Uterus (tissue), 2 donors: ENCODE measurements at regions not wholly inside any gene's neighbourhood (a gene's known extent, or its start where the extent isn't known, plus 50 kb on each side); places are given as distances from the start of the nearest gene placed in this dataset.

Source experiments
- CTCF ChIP-seq, 4 experiments: fragments of 200-600 bp in 2 of 4; fragments of 450-650 bp in 2 of 4; sonication (generic) in 2 of 4; IDR thresholded peaks; one replicate each; pipeline ENCODE4 v1.5.1; 2016 to 2019; ENCODE audit warnings: antibody characterized with exemption in 4 of 4, mild to moderate bottlenecking in 2 of 4, moderate library complexity in 1 of 4
- POLR2A ChIP-seq, 2 donors: fragments of 450-650 bp; IDR thresholded peaks; one replicate each; pipeline ENCODE4 v1.6.1; 2016; ENCODE audit warnings: antibody characterized with exemption in 2 of 2, mild to moderate bottlenecking in 1 of 2, moderate library complexity in 1 of 2

- TF ChIP-seq CTCF (IDR thresholded peaks at IDR 0.05) (no peak), POLR2A (IDR thresholded peaks at IDR 0.05) (no peak)
These were observed 265.9 kb downstream of the EFCAB11 start for GRCh38 chr14:89688507-89689211.
